ENCODE measurements at regions not wholly inside any gene's neighbourhood (a gene's known extent, or its start where the extent isn't known, plus 50 kb on each side); places are given as distances from the start of the nearest gene placed in this dataset.

- WGBS, 5 donors = 85 to 95% (median 88%) methylated on average over 3 of the region's 3 CpGs
- Histone ChIP-seq H3K4me3 (no peak overlapping the region), H3K27ac (no peak overlapping the region), H3K4me1 (no peaks in the 10 kb centered on the region), H3K9me3 (peaks cover 0 to 11% (median 3%) of the 10 kb centered on the region in 8 donors), H3K36me3 (no peaks in the 10 kb centered on the region), H3K27me3 (replicated peaks in 1 of 7) (no peaks in the 10 kb centered on the region)
- TF ChIP-seq POLR2AphosphoS5 (IDR thresholded peaks at IDR 0.05) = no peak
- no peak for TF ChIP-seq POLR2A (IDR thresholded peaks at IDR 0.05)
- TF ChIP-seq, protein P1, sequence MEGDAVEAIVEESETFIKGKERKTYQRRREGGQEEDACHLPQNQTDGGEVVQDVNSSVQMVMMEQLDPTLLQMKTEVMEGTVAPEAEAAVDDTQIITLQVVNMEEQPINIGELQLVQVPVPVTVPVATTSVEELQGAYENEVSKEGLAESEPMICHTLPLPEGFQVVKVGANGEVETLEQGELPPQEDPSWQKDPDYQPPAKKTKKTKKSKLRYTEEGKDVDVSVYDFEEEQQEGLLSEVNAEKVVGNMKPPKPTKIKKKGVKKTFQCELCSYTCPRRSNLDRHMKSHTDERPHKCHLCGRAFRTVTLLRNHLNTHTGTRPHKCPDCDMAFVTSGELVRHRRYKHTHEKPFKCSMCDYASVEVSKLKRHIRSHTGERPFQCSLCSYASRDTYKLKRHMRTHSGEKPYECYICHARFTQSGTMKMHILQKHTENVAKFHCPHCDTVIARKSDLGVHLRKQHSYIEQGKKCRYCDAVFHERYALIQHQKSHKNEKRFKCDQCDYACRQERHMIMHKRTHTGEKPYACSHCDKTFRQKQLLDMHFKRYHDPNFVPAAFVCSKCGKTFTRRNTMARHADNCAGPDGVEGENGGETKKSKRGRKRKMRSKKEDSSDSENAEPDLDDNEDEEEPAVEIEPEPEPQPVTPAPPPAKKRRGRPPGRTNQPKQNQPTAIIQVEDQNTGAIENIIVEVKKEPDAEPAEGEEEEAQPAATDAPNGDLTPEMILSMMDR (IDR thresholded peaks at IDR 0.05 in 8 of 11, conservative IDR thresholded peaks at IDR 0.05 in 3 of 11) = no peak
- no peak for DNase-seq
- intact Hi-C loops (cut with DNase I; ENCODE audit: low total_unique reads) = no loop called here
Observed at GRCh38 chr11:97574976-97575665, 1185.3 kb downstream of the JRKL start.

GRCh38 chr11:97607291-97608000, 1217.6 kb downstream of the JRKL start:
- Histone ChIP-seq H3K27ac (no peak overlapping the region), H3K36me3 (no peaks in the 10 kb centered on the region), H3K4me3 (no peak overlapping the region), H3K9me3 (peaks cover 0 to 42% (median 30%) of the 10 kb centered on the region in 8 donors), H3K27me3 (replicated peaks in 1 of 7) (no peaks in the 10 kb centered on the region), H3K4me1 (no peaks in the 10 kb centered on the region)
- no peak for DNase-seq
- 60 to 84% (median 67%) methylated on average over 3 of the region's 3 CpGs for WGBS, 5 donors
- TF ChIP-seq POLR2AphosphoS5 (IDR thresholded peaks at IDR 0.05) (no peak), POLR2A (IDR thresholded peaks at IDR 0.05) (no peak)
- TF ChIP-seq, protein P1 (IDR thresholded peaks at IDR 0.05 in 8 of 11, conservative IDR thresholded peaks at IDR 0.05 in 3 of 11) = no peak
- intact Hi-C loops (cut with DNase I; ENCODE audit: low total_unique reads) = no loop called here

- intact Hi-C loops (cut with DNase I; ENCODE audit: low total_unique reads) = no loop called here
- Histone ChIP-seq H3K4me3 (no peak overlapping the region), H3K4me1 (no peaks in the 10 kb centered on the region), H3K27me3 (replicated peaks in 1 of 7) (no peaks in the 10 kb centered on the region), H3K9me3 (peaks cover 0 to 42% (median 30%) of the 10 kb centered on the region in 8 donors), H3K27ac (no peak overlapping the region), H3K36me3 (no peaks in the 10 kb centered on the region)
- no peak for DNase-seq
- WGBS, 5 donors = 51 to 72% (median 68%) methylated on average over 4 of the region's 4 CpGs
- TF ChIP-seq, protein P1 (IDR thresholded peaks at IDR 0.05 in 8 of 11, conservative IDR thresholded peaks at IDR 0.05 in 3 of 11) = no peak
- no peak for TF ChIP-seq POLR2AphosphoS5 (IDR thresholded peaks at IDR 0.05)
- TF ChIP-seq POLR2A (IDR thresholded peaks at IDR 0.05) = no peak
Observed at GRCh38 chr11:97610000-97610399, 1220.2 kb downstream of the JRKL start.

GRCh38 chr11:97610854-97611253, 1221.0 kb downstream of the JRKL start:
- Histone ChIP-seq H3K27me3 (replicated peaks in 1 of 7) (no peaks in the 10 kb centered on the region), H3K27ac (no peak overlapping the region), H3K4me3 (no peak overlapping the region), H3K9me3 (peaks cover 0 to 45% (median 31%) of the 10 kb centered on the region in 8 donors), H3K36me3 (no peaks in the 10 kb centered on the region), H3K4me1 (no peaks in the 10 kb centered on the region)
- no peak for DNase-seq
- TF ChIP-seq POLR2AphosphoS5 (IDR thresholded peaks at IDR 0.05) (no peak), POLR2A (IDR thresholded peaks at IDR 0.05) (no peak)
- TF ChIP-seq, protein P1 (IDR thresholded peaks at IDR 0.05 in 8 of 11, conservative IDR thresholded peaks at IDR 0.05 in 3 of 11) = no peak
- 83 to 94% (median 85%) methylated on average over 5 of the region's 5 CpGs for WGBS, 5 donors
- intact Hi-C loops (cut with DNase I; ENCODE audit: low total_unique reads) = no loop called here
